ENCODE measurements at regions not wholly inside any gene's neighbourhood (a gene's known extent, or its start where the extent isn't known, plus 50 kb on each side); places are given as distances from the start of the nearest gene placed in this dataset.

DNA sequence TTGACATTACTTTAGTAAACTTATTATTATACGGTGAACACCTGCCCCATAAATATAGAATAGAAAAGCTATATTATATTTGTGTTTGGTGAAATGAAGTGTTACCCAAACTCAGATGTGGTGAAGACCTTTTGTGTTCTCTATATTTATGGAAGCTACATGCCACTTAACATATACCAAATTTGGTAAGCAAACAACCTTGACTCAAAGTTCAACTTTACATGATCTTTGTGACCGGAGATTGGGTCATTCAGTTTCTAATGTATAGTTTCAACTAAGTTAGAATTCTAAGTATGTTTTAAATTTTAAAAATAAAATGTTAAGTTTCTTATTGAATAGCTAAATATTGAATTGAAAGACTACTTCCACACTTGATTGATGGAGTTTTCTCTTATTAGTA, 288.6 kb upstream of the SEMA3D start:
- DNase-seq, result no peak

DNA sequence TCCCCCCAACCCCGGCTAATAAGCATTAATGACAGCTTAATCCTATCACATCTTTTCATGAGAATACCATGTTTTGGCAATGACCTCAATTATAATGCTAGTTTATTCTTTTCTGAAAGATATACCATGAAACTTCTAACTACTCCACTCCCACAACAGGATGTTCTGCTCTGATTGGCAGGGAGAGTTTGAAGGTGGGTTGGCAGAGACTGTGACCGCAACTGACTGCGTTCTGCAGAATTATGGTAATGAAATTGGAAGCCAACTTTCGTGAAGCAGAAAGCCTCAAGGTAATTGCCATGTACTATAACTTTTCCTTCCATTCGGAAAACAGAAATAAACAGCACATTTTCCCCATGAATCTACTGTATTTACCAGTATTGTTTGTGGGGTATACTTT, 288.2 kb upstream of the SEMA3D start:
- DNase-seq, result no peak

DNA sequence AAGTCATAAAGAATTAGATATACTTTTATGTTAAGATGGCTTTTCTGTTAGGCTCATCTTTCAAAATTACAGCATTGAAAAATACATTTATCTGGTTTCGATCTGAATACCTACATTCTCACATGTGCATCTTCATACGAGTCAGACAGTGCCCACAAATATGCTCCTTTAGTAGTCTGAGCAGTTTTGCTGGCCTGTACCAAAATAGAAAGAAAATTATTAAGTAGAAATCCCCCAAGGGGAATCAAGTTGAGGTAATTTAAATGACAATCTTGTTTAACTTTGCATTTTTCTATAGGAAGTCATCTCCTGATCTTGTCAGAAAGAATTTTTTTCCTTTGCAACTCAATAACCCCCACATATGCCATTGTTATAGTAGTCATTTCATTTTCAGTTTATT, 287.4 kb upstream of the SEMA3D start:
- no peak for DNase-seq

DNA sequence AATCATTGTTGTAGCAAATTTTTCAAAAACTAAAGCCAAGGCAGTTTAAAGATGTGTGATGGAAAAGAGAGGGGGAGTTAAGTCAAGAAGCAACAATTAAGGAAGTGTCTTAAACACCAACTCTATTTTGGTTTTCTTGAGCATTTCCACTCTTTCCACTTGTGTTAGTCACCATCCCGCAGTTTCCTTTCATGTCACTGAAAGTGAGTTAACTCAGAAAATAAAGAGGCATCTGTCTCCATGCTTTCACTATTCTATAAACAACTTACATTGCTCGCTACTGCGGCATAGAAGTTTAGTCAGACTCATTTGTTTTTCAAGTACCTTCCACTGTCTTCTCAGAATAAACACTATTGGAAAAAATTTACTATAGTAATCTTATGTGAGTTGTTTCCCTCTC, 284.9 kb upstream of the SEMA3D start:
- DNase-seq, result peak; percentile 6

DNA sequence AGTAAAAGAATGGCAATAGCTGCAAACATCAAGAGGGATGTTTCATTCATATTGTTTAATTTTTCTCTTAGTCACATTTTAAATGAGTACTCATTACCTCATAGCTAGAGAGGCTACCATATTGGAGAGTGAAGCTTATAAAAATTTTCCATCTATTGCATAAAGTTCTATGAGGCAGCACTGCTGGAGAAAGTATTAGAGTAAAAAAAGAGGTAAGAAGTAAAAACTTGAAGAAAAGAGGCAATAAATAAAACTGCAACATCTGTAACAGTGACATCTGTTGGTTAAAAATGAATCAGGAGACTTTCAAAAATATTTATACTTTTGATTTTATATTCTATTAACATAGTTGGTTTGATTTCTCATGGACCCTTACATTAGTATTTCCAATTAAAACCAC, 284.5 kb upstream of the SEMA3D start:
- DNase-seq, result no peak

DNA sequence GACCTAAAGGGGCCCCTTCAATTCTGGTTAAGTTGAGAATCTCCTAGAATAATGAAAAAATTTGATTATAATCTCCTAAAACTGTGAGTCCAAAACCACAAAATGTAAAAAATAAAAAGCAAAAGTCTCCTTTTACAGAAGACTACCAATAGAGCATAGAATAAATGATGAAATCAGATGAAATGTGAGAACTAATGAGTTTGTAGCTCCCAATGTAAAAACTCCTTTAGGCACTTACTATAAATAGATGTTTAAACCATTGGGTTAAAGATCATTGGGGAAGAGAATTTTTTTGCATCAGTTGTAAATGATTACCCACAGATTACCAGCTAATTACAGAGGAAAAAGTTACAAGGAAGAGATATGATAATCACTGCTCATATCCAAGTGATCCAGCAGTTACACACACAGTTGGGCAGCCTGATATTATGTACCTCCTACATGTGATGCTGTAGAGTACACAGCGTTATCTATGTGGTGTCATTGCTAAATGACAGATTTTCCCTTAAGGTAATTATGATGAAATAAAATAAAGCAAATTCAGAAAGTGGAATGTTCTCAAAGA, 282.7 kb upstream of the SEMA3D start:
- no peak for DNase-seq

DNA sequence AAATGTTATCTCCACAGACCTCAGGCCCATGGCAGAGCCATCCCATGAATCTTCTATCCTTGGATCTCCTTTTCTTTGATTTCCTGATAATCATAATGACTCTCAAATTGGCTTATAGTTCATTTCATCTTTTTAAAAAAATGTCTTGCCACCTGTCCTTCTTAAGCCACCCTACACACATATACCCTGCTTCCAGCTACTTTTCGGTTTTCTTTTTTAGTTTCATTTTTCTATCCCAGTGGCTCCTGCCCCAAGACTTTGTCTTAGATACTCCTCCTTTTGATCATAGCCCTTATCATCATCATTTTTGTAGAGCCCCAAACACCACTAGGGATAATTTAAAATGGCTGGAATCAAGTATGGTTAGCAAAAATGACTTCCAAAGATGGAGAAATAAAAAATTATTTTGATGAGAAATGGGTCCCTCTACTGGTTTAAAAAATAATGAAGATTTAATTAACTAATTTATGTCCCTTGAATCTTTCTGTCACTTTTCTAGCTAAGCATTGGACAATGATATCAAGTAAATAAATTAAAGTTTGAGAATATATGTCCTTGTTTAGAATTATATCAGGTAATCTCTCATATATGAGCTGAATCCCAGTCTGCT, 277.3 kb upstream of the SEMA3D start:
- peak; percentile 1 for DNase-seq

DNA sequence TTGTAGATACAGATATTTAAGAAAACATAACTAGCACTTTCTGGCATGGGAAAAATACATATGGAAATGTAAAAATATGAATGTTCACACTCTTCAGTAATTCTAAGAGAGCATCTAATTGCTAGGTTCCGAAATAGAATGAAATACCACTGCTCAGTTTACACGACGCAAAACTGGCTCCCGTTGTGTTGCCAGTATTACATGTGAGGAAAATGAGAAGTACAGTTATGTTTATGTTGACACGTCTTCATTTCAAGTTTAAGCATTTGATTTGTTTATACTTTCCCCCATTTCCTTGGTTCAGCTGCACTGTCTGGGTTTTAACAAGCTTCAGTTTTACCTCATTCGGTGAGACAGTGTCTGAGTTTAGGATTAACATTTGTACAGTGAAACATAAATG, 275.8 kb upstream of the SEMA3D start:
- no peak for DNase-seq

DNA sequence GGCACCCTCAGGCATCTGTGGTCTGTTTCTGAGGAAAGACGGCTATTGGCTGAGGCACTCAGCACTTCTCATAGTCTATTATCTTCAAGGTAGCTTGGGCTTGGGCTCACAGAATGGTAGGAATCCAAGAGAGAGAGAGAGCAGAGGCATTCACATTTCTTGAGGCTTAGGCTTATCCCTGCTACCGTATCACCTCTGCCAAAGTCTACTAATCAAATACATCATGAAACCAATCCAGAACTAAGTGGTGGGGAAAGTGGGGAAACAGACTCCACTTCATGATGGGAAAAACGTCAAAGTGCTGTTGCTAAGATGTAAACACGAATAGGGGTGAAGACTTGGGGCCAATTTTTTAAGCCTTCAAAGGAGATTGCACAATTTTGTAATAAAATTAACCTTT, 271.1 kb upstream of the SEMA3D start:
- no peak for DNase-seq

DNA sequence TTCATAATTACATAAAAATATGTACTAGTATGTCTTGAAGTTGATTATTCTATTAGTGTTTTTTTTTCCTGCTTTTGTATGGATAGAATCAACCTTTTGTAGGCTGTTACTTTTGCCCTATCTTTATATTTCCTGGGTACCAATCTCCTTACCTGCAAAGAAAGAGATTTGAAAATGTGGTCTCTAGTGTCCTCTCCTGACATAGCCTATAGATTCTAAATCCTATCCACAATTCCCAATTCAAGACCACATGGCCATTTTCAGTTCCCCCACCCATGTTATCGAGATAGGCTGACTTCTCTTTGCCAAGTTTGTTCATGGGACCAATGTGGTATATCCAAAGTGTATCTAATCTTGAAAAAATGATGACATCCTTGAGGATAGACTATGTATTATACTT, 269.4 kb upstream of the SEMA3D start:
- DNase-seq, result no peak

DNA sequence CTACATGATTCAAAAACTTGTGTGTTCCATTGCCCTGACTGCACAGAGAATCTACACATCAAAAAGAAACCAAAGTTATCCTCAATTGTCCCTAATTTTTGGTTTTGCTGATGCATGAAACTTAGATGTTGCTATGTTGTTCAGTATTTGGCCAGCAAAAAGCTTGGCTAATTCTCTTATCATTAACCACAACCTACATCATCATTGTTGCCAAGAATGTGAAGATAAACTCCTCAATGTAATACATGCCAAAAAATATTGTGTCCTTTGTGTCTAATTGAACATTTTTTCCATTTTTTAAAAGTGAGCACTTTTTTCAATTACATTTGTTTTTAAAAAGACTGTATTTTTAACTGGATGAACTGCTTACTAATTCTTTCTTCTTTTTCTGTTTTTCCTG, 268.0 kb upstream of the SEMA3D start:
- no peak for DNase-seq

DNA sequence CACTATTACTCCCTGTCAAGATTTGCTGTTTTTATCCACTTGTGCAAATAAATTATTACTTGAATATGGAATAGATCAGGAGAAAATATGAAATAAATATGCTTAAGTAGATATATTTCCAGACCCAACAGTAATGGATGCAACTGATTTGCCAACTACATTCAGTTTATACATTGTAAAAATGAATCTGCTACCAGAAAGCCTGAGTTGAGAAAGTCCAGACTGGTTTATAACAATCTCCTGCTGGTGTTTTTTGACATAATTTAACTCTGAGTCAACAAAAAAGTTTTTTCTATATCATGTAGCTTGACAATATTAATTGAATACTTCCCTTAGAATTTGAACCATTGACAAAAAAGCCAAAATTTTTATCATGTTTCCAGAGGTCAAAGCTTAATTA, 265.8 kb upstream of the SEMA3D start:
- DNase-seq, result no peak

DNA sequence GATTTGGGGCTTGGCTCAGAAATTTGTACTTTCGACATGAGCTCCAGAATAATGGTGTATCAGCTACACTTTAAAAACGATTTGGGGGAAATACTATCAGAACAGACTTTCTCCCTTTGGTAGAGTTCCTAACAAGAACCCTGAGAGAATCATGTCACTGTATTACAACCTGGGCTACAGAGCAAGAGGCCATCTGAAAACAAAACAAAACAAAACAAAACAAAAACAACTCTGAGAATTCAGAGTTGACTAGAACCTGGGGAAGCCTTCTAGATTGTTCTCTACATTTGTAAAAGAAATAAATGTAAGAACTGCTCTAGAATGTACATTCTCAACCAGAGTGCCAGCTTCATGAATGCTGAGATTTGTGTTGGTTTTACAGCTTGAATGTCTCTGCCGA, 262.6 kb upstream of the SEMA3D start:
- no peak for DNase-seq

DNA sequence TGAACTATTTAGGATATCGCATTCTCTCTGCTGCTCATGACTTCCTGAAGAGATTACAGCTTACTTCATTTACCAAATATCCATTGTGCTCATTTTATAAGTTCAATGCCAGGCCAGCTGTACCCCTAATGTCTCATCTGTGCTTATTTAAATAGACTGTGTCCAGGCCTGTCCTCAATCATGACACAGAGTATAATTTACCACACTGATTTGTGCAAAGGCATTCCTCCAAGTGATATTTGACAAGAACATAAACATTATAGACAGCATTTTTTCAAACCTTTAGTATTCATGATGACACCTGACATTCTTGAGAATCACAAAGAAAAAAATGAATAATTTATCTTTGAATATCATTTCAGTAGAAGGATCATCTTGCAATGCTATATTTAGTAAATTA, 260.1 kb upstream of the SEMA3D start:
- DNase-seq, result no peak

DNA sequence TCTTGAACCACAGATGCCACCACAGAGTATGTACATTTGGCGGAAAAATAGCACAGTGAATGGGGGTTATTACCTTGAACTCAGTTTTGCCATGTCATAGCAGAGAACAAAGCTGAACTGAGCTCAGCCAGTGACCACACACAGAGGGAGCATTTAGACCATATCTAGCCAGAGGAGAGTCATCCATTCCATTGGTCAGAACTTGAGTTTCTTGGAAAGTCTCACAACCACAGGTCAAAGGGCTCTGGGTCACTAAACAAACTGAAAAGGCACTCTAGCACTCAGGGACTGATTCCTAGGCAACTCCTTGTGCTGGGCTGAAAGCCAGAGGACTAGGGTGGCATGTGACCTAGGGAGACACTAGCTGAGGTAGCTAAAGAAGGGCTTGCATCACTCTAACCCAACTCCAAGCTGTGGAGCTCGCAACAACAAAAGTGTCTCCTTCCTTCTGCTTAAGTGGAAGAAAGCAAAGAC, 239.7 kb upstream of the SEMA3D start:
- no peak for DNase-seq

DNA sequence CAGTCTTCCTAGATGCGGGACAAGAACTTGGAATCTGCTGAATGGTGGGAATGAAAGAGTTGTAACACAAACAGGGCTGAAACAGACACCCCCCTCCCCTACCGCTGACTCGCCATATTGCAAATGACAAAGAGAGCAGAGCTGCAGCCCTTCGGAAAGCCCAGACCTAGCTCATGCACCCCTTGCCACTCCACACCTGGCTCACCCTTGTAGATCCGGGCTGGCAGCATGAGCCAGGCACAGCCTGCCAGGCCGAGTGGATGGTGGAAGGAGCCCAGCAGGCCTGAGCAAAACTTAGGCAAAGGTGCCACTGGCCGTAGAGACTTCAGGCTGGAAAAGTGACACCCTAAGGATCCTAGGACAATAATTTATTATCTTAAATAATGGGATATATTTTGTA, 237.4 kb upstream of the SEMA3D start:
- DNase-seq, result no peak

DNA sequence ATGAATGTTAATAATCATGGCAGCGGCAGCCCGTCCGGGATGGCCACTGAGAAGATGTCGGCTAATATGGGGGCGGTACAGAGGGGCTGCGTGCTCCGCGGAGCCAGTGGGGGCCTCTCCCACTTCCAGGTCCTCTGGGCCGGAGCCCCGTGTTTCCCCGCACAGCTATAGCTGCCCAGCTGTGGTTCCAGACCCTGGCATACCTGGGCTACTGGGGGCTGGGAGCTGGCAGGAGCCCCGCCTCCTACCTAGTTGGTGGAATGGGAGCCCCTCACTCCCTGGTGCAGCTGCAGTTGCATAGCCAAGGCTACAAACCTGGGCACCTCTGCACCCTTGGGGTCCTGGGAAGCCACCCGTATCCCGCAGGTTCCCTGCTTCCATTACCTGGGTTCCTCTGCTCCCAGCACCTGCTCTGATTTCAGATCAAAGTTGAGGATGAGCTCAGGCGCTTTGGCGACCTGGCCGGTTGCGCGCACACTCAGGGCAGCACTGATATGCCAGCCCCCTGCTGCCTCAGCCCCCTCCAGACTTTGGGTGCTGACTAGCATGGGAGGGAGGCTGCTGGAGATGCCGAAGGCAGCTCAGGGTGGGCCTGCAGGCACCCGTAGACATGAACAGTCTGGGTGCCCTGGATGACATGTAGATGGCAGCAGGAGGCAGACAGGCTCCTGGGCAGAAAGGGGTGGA, 236.5 kb upstream of the SEMA3D start:
- DNase-seq, result no peak

DNA sequence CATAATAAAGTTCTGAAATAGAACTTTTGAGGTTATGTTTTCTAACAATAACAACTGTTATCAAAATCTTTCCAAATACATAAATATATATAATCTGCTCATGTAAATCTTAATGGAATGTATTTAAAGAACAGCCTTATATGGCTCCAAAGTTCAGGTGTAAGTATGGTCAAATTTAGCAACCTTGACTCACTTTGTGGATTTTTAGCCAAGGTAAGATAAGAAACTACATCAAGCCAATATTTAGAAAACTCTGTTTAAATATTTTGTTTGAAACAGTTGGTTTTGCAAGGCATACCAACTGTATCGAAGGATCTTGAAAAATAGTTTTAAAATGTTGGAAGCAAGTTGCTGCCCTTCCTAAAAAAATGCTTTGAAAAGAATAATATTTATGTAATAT, 228.9 kb upstream of the SEMA3D start:
- no peak for DNase-seq

DNA sequence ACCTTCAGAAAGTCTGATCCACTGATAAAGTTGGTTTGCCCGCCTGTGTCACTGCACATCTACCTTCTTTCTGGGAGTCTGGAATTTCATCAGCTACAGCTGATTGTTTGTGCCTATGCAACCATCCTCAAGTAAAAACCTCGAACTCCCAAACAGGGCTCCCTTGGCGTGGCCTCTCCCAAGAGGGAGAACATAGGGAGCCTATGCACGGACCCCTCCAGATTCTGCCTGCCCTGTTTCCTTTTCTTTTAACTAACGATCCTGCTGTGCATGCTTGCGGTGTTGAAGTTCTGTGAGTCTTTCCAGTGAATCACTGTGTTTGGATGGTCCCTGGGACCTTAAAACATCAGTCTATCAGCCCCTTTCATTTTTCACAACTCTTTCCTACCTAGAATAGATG, 226.9 kb upstream of the SEMA3D start:
- DNase-seq, result no peak

DNA sequence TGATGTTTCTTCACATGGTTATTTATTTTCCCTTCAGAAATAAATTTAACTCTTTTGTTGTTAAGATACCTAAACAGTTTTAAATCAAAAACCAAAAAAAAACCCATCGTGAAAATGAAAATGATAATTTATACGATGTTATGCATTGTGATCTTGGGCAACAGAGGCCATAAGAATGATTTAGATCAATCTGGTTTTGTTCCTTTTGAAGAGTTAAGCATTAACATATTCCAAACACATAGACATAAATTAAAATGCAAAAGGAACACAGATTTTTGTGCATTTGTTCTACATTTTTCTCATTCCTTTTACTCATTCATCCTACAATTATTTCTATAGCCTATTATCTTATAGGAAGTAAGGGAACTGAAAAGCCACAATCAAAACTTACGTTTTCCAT, 226.1 kb upstream of the SEMA3D start:
- DNase-seq, result no peak

DNA sequence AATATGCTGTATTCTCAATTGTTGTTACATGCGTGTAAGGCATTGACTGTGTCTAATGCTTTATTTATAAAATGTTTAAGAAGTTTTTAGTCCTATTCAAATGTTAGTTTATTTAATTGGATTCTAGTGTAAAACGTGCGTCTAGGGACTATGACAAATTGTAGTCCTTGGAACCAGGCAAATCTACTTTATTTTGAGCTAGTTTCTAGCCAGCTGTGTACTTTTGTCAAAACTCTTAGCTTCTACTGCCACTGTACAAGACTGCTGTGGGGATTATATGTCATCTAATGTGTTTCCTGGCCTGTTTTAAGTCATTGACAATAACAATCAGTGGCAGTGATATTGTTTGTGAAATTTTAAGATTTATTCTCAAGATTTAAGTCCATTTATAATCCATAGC, 220.5 kb upstream of the SEMA3D start:
- DNase-seq, result no peak

DNA sequence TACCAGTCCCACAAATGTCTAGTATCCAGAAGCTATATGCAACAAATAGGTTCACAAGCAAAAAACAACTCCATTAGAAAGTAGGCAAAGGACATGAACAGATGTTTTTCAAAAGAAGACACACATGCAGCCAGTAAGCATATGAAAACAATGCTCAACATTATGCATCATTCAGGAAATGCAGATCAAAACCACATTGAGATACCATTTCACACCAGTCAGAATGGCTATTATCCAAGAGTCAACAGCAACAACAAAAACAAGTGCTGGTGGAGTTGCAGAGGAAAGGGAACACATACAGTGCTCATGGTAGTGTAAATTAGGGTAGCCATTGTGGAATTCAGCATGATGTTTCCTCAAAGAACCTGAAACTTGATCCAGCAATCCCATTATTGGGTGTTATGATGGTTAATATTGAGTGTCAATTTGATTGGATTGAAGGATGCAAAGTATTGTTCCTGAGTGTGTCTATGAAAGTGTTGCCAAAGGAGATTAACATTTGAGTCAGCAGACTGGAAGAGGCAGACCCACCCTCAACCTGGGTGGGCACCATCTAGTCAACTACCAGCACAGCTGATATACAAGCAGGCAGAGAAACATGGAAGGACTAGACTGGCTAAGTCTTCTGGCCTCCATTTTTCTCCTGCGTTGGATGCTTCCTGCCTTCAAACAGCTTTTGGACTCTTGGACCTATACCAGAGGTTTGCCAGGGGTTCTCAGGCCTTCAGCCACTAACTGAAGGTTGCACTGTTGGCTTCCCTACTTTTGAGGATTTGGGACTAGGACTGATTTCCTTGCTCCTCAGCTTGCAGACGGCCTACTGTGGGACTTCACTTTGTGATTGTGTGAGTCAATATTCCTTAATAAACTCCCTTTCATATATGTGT, 218.4 kb upstream of the SEMA3D start:
- DNase-seq, result no peak

DNA sequence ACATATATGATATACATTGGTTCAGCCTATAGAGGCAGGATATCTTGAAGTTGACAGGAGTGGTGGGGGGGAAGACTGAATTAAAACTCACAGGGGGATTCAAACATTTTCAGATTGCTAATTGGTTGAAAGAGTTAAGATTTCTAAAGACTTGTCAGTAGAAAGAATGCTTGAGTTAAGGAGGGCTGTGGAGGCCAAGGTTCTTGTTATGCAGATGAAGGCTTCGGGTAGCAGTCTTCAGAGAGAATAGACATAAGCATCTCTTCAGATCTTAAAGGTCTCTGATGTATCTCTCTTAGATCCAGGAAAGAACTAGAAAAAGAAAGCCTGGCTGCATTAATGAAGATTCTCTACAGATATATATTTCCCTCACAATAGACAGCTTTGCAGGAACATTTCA, 209.8 kb upstream of the SEMA3D start:
- DNase-seq, result no peak

DNA sequence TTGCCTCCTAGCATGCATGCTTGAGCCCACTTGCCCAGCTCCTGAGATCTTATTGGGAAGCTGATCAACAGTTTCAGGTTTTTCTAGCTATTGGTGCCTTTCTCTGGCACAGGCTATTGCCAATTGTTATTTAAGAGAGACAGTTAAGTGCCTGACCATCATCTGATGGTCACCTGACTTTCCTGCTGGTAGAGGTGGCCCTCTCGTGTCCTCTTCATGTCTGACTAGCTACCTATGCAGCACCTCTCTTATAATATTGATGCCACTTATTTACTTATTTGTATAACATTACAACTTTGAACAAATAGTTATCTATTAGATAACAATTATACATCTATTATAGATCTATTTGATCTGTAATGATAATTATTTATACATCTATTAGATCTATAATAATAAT, 205.9 kb upstream of the SEMA3D start:
- no peak for DNase-seq

All from hematopoietic multipotent progenitor cell treated with erythropoietin and hydrocortisone succinate and interleukin-3 and kit ligand, for 8 days (in vitro differentiated cells).